BJ (cell line): ENCODE measurements at regions not wholly inside any gene's neighbourhood (a gene's known extent, or its start where the extent isn't known, plus 50 kb on each side); places are given as distances from the start of the nearest gene placed in this dataset.

Source experiments
- CTCF ChIA-PET: fragments of 350-600 bp; formaldehyde crosslinking; extraction: SDS; loops from one replicate; lab custom pipeline; 2021; ENCODE audit warnings: antibody characterized with exemption, inconsistent platforms; lab: Yijun Ruan, JAX
- POLR2A ChIA-PET: fragments of 300-600 bp; sonication (Branson Sonifier 250); formaldehyde crosslinking; extraction: SDS; loops from one replicate; lab custom pipeline; 2021; ENCODE audit warnings: antibody characterized with exemption; lab: Charles Lee
- DNase-seq: peaks from one replicate; pipeline ENCODE4 v3.0.0-alpha.2; 2011; ENCODE audit warnings: low read depth
- H3K27me3 ChIP-seq: 2 replicates; pipeline ENCODE4 v1.6.0; 2011; ENCODE audit warnings: low read length; ENCODE audit not compliant: control insufficient read depth, insufficient read depth
- H3K36me3 ChIP-seq: 2 replicates; pipeline ENCODE4 v1.5.1; 2011; ENCODE audit warnings: low read length; ENCODE audit not compliant: control insufficient read depth, insufficient read depth
- H3K4me3 ChIP-seq: 2 replicates; pipeline ENCODE4 v1.5.1; 2011; ENCODE audit warnings: low read depth, mild to moderate bottlenecking, control low read depth, low read length
- TF ChIP-seq, protein P1 (sequence below): IDR thresholded peaks from 2 replicates; pipeline ENCODE4 v1.5.1; 2011; ENCODE audit warnings: low read depth, mild to moderate bottlenecking, control low read depth, inconsistent platforms, low read length, moderate library complexity; ENCODE audit not compliant: insufficient read depth

DNA sequence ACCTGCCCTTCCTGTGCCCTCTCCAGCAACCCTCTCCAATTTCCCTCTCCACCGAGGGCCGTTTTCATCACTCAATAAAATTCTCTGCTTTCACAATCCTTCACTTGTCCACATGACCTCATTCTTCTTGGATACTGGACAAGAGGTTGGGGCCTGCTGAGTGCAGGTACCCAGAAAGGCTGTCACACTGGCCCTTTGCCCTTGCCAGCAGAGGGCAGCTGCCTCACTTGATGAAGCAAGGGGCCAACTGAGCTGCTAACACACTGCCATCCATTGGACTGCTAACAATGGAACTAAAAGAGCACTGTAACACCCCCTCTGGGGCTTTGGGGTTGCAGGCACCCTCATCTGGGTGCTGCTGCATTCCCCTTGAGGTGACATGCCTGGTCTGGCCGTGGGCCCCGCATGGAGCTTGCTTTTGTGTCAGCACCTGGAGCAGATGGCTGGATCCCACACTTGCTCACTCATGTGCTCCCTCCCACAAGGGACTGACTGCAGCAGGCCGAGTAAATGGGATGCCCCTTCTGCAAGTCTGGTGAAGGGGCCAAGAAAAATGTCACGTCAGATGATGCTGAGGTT lies 308.1 kb upstream of the ADCY2 start:
- CTCF ChIA-PET, result interaction anchor here (0.6 to 0.7 kb wide), 2 partner anchors 446 to 622 kb away, joined by 3 read pairs; no protein-coding TSS in a partner anchor
- H3K36me3 ChIP-seq, result no peaks in the 10 kb centered on the region
- no peaks in the 10 kb centered on the region for H3K27me3 ChIP-seq
- no peak for DNase-seq
- POLR2A ChIA-PET, result no interaction called here
- TF ChIP-seq, protein P1, sequence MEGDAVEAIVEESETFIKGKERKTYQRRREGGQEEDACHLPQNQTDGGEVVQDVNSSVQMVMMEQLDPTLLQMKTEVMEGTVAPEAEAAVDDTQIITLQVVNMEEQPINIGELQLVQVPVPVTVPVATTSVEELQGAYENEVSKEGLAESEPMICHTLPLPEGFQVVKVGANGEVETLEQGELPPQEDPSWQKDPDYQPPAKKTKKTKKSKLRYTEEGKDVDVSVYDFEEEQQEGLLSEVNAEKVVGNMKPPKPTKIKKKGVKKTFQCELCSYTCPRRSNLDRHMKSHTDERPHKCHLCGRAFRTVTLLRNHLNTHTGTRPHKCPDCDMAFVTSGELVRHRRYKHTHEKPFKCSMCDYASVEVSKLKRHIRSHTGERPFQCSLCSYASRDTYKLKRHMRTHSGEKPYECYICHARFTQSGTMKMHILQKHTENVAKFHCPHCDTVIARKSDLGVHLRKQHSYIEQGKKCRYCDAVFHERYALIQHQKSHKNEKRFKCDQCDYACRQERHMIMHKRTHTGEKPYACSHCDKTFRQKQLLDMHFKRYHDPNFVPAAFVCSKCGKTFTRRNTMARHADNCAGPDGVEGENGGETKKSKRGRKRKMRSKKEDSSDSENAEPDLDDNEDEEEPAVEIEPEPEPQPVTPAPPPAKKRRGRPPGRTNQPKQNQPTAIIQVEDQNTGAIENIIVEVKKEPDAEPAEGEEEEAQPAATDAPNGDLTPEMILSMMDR, result no peak
- no peak overlapping the region for H3K4me3 ChIP-seq

GRCh38 chr5:7088849-7089248 lies 307.1 kb upstream of the ADCY2 start:
- DNase-seq, result no peak
- CTCF ChIA-PET, result interaction anchor here (0.6 kb wide), 1 partner anchor 232 kb away, joined by 3 read pairs; no protein-coding TSS in a partner anchor
- TF ChIP-seq, protein P1, result no peak
- Histone ChIP-seq H3K27me3 (no peaks in the 10 kb centered on the region), H3K36me3 (no peaks in the 10 kb centered on the region), H3K4me3 (no peak overlapping the region)
- POLR2A ChIA-PET, result no interaction called here

DNA sequence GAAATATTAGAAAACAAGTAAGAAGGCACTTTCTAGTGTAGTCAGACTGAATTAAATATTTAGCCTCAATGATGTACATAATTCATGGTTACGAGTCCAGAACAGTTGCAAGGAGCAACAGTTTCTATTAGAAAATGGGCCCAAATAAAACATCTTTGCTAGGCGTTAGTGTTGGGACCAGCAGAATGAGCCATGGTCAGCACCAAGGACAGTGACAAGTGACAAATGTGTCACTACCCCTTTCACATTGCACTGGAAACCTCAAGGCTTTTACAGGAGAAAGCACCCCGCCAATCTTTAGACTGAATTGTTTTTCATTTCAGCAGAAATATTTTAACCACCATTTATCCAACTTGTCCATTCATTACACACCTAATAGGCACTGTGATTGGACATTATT lies 301.3 kb upstream of the ADCY2 start:
- Histone ChIP-seq H3K4me3 (no peak overlapping the region), H3K27me3 (no peaks in the 10 kb centered on the region), H3K36me3 (no peaks in the 10 kb centered on the region)
- CTCF ChIA-PET, result no interaction called here
- TF ChIP-seq, protein P1, result no peak
- POLR2A ChIA-PET, result no interaction called here
- DNase-seq, result no peak

DNA sequence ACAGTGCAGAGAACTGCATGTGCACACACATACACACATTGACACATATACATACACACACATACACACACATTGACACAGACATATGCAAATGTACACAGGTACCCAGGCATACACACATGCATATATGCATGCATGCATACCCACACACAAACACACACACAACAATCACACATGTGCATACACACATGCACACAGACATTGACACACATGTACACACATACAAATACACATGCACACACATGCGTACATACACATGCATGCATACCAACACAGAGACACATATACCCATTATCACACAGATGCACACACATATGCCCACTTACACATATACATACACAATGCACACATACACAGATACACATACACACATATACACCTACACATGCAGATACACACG lies 299.6 kb upstream of the ADCY2 start:
- no peak for DNase-seq
- Histone ChIP-seq H3K36me3 (no peaks in the 10 kb centered on the region), H3K27me3 (no peaks in the 10 kb centered on the region), H3K4me3 (no peak overlapping the region)
- POLR2A ChIA-PET, result no interaction called here
- CTCF ChIA-PET, result no interaction called here
- TF ChIP-seq, protein P1, result no peak

GRCh38 chr5:7105358-7105757 lies 290.6 kb upstream of the ADCY2 start:
- no peak overlapping the region for H3K4me3 ChIP-seq
- TF ChIP-seq, protein P1, result no peak
- DNase-seq, result no peak
- ChIA-PET CTCF (no interaction called here), POLR2A (no interaction called here)
- no peaks in the 10 kb centered on the region for H3K27me3 ChIP-seq
- no peaks in the 10 kb centered on the region for H3K36me3 ChIP-seq
